HCT116 (cell line): ENCODE measurements at regions not wholly inside any gene's neighbourhood (a gene's known extent, or its start where the extent isn't known, plus 50 kb on each side); places are given as distances from the start of the nearest gene placed in this dataset.

Experiments used
- ATAC-seq: fragments of 200-7000 bp; cut with Tn5 transposase; 2 replicates; pipeline ENCODE4 v1.9.1; 2020; ENCODE audit warnings: mild to moderate bottlenecking, moderate library complexity
- BruUV-seq: library from RNA; stranded (reverse); fragments of 400-500 nt; replicated peaks from 2 replicates; lab custom pipeline; 2021; lab: Mats Ljungman, UMichigan
- CTCF ChIA-PET: fragments of 300-600 bp; sonication (Branson Sonifier 250); formaldehyde crosslinking; loops from one replicate; lab custom pipeline; 2021; ENCODE audit warnings: antibody characterized with exemption; lab: Charles Lee
- POLR2A ChIA-PET: fragments of 300-600, 350-600 bp; sonication (Branson Sonifier 250); formaldehyde crosslinking; loops from one replicate; lab custom pipeline; 2021; ENCODE audit warnings: antibody characterized with exemption; lab: Charles Lee
- RAD21 ChIA-PET, 2 experiments: fragments of 300-600 bp; sonication (Branson Sonifier 250); formaldehyde crosslinking; loops; one replicate each; lab custom pipeline; 2023; ENCODE audit warnings: low total read pairs in 2 of 2; ENCODE audit not compliant: uncharacterized antibody in 2 of 2, unreplicated experiment in 2 of 2, low non-redundant PET in 1 of 2; lab: Charles Lee
- DNase-seq: peaks from one replicate; pipeline ENCODE4 v3.0.0-alpha.2; 2010; ENCODE audit warnings: low read depth, low spot score
- H2AFZ ChIP-seq: fragments of 200-600 bp; shearing (Covaris generic), sonication (generic); 2 replicates; pipeline ENCODE4 v1.6.1; 2017; ENCODE audit warnings: low read depth, mixed run types, mixed read lengths, antibody characterized with exemption, low read length; ENCODE audit not compliant: poor library complexity, severe bottlenecking
- H3K27ac ChIP-seq: 2 replicates; pipeline ENCODE4 v1.5.1; 2012; ENCODE audit warnings: low read depth, low read length
- H3K27me3 ChIP-seq: fragments of 200-600 bp; sonication (generic); 2 replicates; pipeline ENCODE4 v1.6.1; 2016; ENCODE audit warnings: mixed run types, low read length, mixed read lengths; ENCODE audit not compliant: insufficient read depth
- H3K36me3 ChIP-seq, 2 experiments: fragments of 200-500 bp in 1 of 2; fragments of 200-600 bp in 1 of 2; sonication (Bioruptor generic) in 1 of 2; sonication (generic) in 1 of 2; 2 replicates each; pipeline versions ENCODE4 v1.5.1 to v1.6.1; 2014 to 2016; ENCODE audit warnings: low read length in 2 of 2, inconsistent platforms in 1 of 2, mixed read lengths in 1 of 2, mixed run types in 1 of 2; ENCODE audit not compliant: insufficient read depth in 2 of 2, control insufficient read depth in 1 of 2
- H3K4me1 ChIP-seq, 2 experiments: fragments of 200-600 bp in 1 of 2; sonication (generic) in 1 of 2; 2 replicates each; pipeline versions ENCODE4 v1.5.1 to v1.6.1; 2012 to 2017; ENCODE audit warnings: low read length in 2 of 2, inconsistent platforms in 1 of 2, mild to moderate bottlenecking in 1 of 2, mixed read lengths in 1 of 2, mixed run types in 1 of 2, moderate library complexity in 1 of 2; ENCODE audit not compliant: insufficient read depth in 2 of 2, control insufficient read depth in 1 of 2
- H3K4me2 ChIP-seq: fragments of 200-600 bp; sonication (generic); 2 replicates; pipeline ENCODE4 v1.6.1; 2017; ENCODE audit warnings: mixed run types, low read length, mixed read lengths
- H3K4me3 ChIP-seq, 2 experiments: fragments of 200-600 bp in 1 of 2; sonication (generic) in 1 of 2; replicated peaks in 1 of 2; 2 replicates each; pipeline ENCODE4 v1.5.1; 2011 to 2016; ENCODE audit warnings: low read length in 2 of 2, control low read depth in 1 of 2, low read depth in 1 of 2, mild to moderate bottlenecking in 1 of 2, mixed read lengths in 1 of 2, mixed run types in 1 of 2
- H3K79me2 ChIP-seq: fragments of 200-600 bp; sonication (generic); 2 replicates; pipeline ENCODE4 v1.6.1; 2017; ENCODE audit warnings: mild to moderate bottlenecking, mixed run types, low read length, moderate library complexity, mixed read lengths; ENCODE audit not compliant: insufficient read depth
- H3K9ac ChIP-seq: fragments of 200-600 bp; sonication (generic); 2 replicates; pipeline ENCODE4 v1.6.1; 2016; ENCODE audit warnings: low read length, mixed read lengths
- H3K9me2 ChIP-seq: fragments of 200-600 bp; sonication (generic), shearing (Covaris generic); 2 replicates; pipeline ENCODE4 v1.6.1; 2017; ENCODE audit warnings: mixed run types, mild to moderate bottlenecking, moderate library complexity; ENCODE audit not compliant: insufficient read depth
- H3K9me3 ChIP-seq, 2 experiments: fragments of 200-500 bp in 1 of 2; fragments of 200-600 bp in 1 of 2; sonication (Bioruptor generic) in 1 of 2; sonication (generic) in 1 of 2; 2 replicates each; pipeline ENCODE4 v1.6.1; 2014 to 2017; ENCODE audit warnings: low read length in 2 of 2, mixed read lengths in 2 of 2, inconsistent platforms in 1 of 2, low read depth in 1 of 2, mild to moderate bottlenecking in 1 of 2, mixed run types in 1 of 2, moderate library complexity in 1 of 2; ENCODE audit not compliant: control insufficient read depth in 1 of 2, insufficient read depth in 1 of 2
- H4K20me1 ChIP-seq: fragments of 200-600 bp; sonication (generic), shearing (Covaris generic); 2 replicates; pipeline ENCODE4 v1.6.1; 2017; ENCODE audit warnings: mixed run types, mild to moderate bottlenecking, moderate library complexity; ENCODE audit not compliant: insufficient read depth
- CEBPB ChIP-seq: IDR thresholded peaks from 2 replicates; pipeline ENCODE4 v1.6.1; 2012; ENCODE audit warnings: low read depth
- EZH2 ChIP-seq: fragments of 200-600 bp; sonication (generic); IDR thresholded peaks from 2 replicates; pipeline ENCODE4 v1.6.1; 2017; ENCODE audit warnings: antibody characterized with exemption, mixed run types
- EZH2phosphoT487 ChIP-seq: fragments of 200-600 bp; IDR thresholded peaks from 2 replicates; pipeline ENCODE4 v1.6.1; 2018; ENCODE audit warnings: antibody characterized with exemption, borderline replicate concordance
- SIN3A ChIP-seq: IDR thresholded peaks from 2 replicates; pipeline ENCODE4 v1.6.1; 2012; ENCODE audit warnings: low read depth
- YY1 ChIP-seq: IDR thresholded peaks from 2 replicates; pipeline ENCODE4 v1.6.1; 2011; ENCODE audit warnings: low read length, low read depth, moderate library complexity, mild to moderate bottlenecking; ENCODE audit not compliant: insufficient replicate concordance; ENCODE audit errors: extremely low read depth
- ZFX ChIP-seq: fragments of 450-650 bp; IDR thresholded peaks from 2 replicates; pipeline ENCODE4 v1.6.1; 2017
- intact Hi-C: fragments of 100-400 bp; cut with micrococcal nuclease; formaldehyde crosslinking; loops from 2 replicates; pipeline ENCODE4 v1.10.0; 2022
- TF ChIP-seq, protein P1 (sequence below): IDR thresholded peaks from 2 replicates; pipeline ENCODE4 v1.6.1; 2012
- TF ChIP-seq, protein P2 (sequence below): IDR thresholded peaks from 2 replicates; pipeline ENCODE4 v1.6.1; 2012
- TF ChIP-seq, protein P3 (sequence below): IDR thresholded peaks from 2 replicates; pipeline ENCODE4 v1.6.1; 2012; ENCODE audit warnings: low read depth
- TF ChIP-seq, protein P4 (sequence below): IDR thresholded peaks from 2 replicates; pipeline ENCODE4 v1.6.1; 2011; ENCODE audit warnings: mild to moderate bottlenecking, low read length, moderate library complexity; ENCODE audit not compliant: insufficient replicate concordance; ENCODE audit errors: extremely low read depth

DNA sequence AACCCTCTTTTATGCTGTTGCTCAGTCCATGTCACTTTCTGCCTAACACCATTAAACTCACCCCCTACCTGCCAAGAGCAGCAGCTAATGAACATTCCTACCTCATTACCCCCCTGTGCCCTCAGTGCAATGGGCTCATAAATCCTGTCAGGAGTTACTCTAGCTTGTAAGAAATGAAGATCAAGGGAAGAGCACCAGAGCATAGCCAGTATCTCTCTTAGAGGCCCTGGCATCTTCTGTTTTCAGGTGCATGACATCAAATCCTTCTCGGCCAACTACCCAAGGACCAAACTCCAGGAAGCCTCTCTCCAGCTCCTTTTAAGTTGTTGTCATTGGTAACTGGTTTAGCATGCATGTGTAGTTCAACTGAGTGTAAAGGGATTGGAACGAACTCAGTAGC lies 75.1 kb downstream of the FOXI2 start:
- no peaks in the 10 kb centered on the region for H3K79me2 ChIP-seq
- peaks cover 50% of the 10 kb centered on the region for H3K27me3 ChIP-seq
- ChIA-PET POLR2A (no interaction called here), RAD21 (no interaction called here), CTCF (no interaction called here)
- no peak overlapping the region for H3K4me2 ChIP-seq
- intact Hi-C loops: no loop called here
- ATAC-seq (no peak), DNase-seq (no peak)
- no peak overlapping the region for H3K27ac ChIP-seq
- H3K9ac ChIP-seq: no peak overlapping the region
- H2AFZ ChIP-seq: no peak overlapping the region
- BruUV-seq: no TSS peak
- H3K4me3 ChIP-seq: no peak overlapping the region
- TF ChIP-seq, protein P1, sequence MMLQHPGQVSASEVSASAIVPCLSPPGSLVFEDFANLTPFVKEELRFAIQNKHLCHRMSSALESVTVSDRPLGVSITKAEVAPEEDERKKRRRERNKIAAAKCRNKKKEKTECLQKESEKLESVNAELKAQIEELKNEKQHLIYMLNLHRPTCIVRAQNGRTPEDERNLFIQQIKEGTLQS: no peak
- no peak for TF ChIP-seq EZH2phosphoT487
- TF ChIP-seq SIN3A: no peak
- no peak for TF ChIP-seq YY1
- TF ChIP-seq EZH2: no peak
- TF ChIP-seq, protein P2, sequence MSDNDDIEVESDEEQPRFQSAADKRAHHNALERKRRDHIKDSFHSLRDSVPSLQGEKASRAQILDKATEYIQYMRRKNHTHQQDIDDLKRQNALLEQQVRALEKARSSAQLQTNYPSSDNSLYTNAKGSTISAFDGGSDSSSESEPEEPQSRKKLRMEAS: no peak
- TF ChIP-seq CEBPB: no peak
- TF ChIP-seq ZFX: no peak
- TF ChIP-seq, protein P3, sequence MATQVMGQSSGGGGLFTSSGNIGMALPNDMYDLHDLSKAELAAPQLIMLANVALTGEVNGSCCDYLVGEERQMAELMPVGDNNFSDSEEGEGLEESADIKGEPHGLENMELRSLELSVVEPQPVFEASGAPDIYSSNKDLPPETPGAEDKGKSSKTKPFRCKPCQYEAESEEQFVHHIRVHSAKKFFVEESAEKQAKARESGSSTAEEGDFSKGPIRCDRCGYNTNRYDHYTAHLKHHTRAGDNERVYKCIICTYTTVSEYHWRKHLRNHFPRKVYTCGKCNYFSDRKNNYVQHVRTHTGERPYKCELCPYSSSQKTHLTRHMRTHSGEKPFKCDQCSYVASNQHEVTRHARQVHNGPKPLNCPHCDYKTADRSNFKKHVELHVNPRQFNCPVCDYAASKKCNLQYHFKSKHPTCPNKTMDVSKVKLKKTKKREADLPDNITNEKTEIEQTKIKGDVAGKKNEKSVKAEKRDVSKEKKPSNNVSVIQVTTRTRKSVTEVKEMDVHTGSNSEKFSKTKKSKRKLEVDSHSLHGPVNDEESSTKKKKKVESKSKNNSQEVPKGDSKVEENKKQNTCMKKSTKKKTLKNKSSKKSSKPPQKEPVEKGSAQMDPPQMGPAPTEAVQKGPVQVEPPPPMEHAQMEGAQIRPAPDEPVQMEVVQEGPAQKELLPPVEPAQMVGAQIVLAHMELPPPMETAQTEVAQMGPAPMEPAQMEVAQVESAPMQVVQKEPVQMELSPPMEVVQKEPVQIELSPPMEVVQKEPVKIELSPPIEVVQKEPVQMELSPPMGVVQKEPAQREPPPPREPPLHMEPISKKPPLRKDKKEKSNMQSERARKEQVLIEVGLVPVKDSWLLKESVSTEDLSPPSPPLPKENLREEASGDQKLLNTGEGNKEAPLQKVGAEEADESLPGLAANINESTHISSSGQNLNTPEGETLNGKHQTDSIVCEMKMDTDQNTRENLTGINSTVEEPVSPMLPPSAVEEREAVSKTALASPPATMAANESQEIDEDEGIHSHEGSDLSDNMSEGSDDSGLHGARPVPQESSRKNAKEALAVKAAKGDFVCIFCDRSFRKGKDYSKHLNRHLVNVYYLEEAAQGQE: no peak
- TF ChIP-seq, protein P4, sequence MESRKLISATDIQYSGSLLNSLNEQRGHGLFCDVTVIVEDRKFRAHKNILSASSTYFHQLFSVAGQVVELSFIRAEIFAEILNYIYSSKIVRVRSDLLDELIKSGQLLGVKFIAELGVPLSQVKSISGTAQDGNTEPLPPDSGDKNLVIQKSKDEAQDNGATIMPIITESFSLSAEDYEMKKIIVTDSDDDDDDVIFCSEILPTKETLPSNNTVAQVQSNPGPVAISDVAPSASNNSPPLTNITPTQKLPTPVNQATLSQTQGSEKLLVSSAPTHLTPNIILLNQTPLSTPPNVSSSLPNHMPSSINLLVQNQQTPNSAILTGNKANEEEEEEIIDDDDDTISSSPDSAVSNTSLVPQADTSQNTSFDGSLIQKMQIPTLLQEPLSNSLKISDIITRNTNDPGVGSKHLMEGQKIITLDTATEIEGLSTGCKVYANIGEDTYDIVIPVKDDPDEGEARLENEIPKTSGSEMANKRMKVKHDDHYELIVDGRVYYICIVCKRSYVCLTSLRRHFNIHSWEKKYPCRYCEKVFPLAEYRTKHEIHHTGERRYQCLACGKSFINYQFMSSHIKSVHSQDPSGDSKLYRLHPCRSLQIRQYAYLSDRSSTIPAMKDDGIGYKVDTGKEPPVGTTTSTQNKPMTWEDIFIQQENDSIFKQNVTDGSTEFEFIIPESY: no peak
- no peaks in the 10 kb centered on the region for H3K9me3 ChIP-seq
- no peaks in the 10 kb centered on the region for H3K36me3 ChIP-seq
- H4K20me1 ChIP-seq: no peaks in the 10 kb centered on the region
- H3K4me1 ChIP-seq: no peaks in the 10 kb centered on the region
- no peaks in the 10 kb centered on the region for H3K9me2 ChIP-seq
